IMR-90 (cell line): ENCODE measurements at regions not wholly inside any gene's neighbourhood (a gene's known extent, or its start where the extent isn't known, plus 50 kb on each side); places are given as distances from the start of the nearest gene placed in this dataset.

Source experiments
- ATAC-seq: fragments of 200-7000 bp; cut with Tn5 transposase; 2 replicates; pipeline ENCODE4 v1.9.1; 2020; ENCODE audit warnings: low read depth, mild to moderate bottlenecking, moderate library complexity
- BruUV-seq: library from RNA; stranded (reverse); fragments of 400-500 nt; replicated peaks from 2 replicates; lab custom pipeline; 2021; lab: Mats Ljungman, UMichigan
- CTCF ChIA-PET: fragments of 300-600 bp; formaldehyde crosslinking; extraction: SDS; loops from one replicate; lab custom pipeline; 2021; ENCODE audit warnings: antibody characterized with exemption; lab: Yijun Ruan, JAX
- POLR2A ChIA-PET: fragments of 300-600 bp; sonication (Branson Sonifier 250); formaldehyde crosslinking; loops from one replicate; lab custom pipeline; 2022; ENCODE audit warnings: antibody characterized with exemption; ENCODE audit not compliant: unreplicated experiment; lab: Charles Lee
- DNase-seq: peaks from one replicate; pipeline ENCODE4 v3.0.0; 2013
- H2AFZ ChIP-seq: replicated peaks from 2 replicates; pipeline ENCODE3; 2013; ENCODE audit warnings: low read length, mild to moderate bottlenecking; ENCODE audit not compliant: poor library complexity
- H2AK5ac ChIP-seq: 2 replicates; pipeline ENCODE4 v1.6.1; 2013; ENCODE audit warnings: low read depth, low read length, inconsistent platforms
- H2AK9ac ChIP-seq: replicated peaks from 2 replicates; pipeline ENCODE3; 2013; ENCODE audit warnings: mild to moderate bottlenecking, low read depth, low read length, moderate library complexity; ENCODE audit not compliant: poor library complexity
- H2BK120ac ChIP-seq: 2 replicates; pipeline ENCODE4 v1.6.1; 2013; ENCODE audit warnings: low read depth, low read length, inconsistent platforms
- H2BK15ac ChIP-seq: 3 replicates; pipeline ENCODE4 v1.6.1; 2013; ENCODE audit warnings: low read depth, low read length, inconsistent platforms
- H2BK20ac ChIP-seq: 2 replicates; pipeline ENCODE4 v1.6.1; 2013; ENCODE audit warnings: low read depth, mild to moderate bottlenecking, inconsistent platforms, low read length, moderate library complexity
- H2BK5ac ChIP-seq: 2 replicates; pipeline ENCODE4 v1.6.1; 2013; ENCODE audit warnings: mild to moderate bottlenecking, low read depth, low read length, inconsistent platforms; ENCODE audit not compliant: poor library complexity, severe bottlenecking
- H3K14ac ChIP-seq: replicated peaks from 2 replicates; pipeline ENCODE4 v1.6.1; 2013; ENCODE audit warnings: low read depth, low read length, inconsistent platforms
- H3K18ac ChIP-seq: 2 replicates; pipeline ENCODE4 v1.6.1; 2013; ENCODE audit warnings: low read depth, low read length, control low read depth
- H3K23ac ChIP-seq: 2 replicates; pipeline ENCODE4 v1.6.1; 2013; ENCODE audit warnings: low read depth, low read length, inconsistent platforms
- H3K27ac ChIP-seq: 2 replicates; pipeline ENCODE4 v1.5.1; 2013; ENCODE audit warnings: mild to moderate bottlenecking, control low read depth, low read length; ENCODE audit not compliant: insufficient read depth
- H3K27me3 ChIP-seq: 2 replicates; pipeline ENCODE4 v1.6.1; 2013; ENCODE audit warnings: low read length; ENCODE audit not compliant: control insufficient read depth, insufficient read depth
- H3K36me3 ChIP-seq: 2 replicates; pipeline ENCODE4 v1.6.1; 2013; ENCODE audit warnings: low read length, mixed read lengths; ENCODE audit not compliant: control insufficient read depth, insufficient read depth
- H3K4ac ChIP-seq: 2 replicates; pipeline ENCODE4 v1.6.1; 2013; ENCODE audit warnings: low read depth, low read length, inconsistent platforms
- H3K4me1 ChIP-seq: 2 replicates; pipeline ENCODE4 v1.6.1; 2013; ENCODE audit warnings: low read length, mixed read lengths; ENCODE audit not compliant: control insufficient read depth, insufficient read depth
- H3K4me2 ChIP-seq: 2 replicates; pipeline ENCODE4 v1.6.1; 2013; ENCODE audit warnings: low read depth, mild to moderate bottlenecking, control low read depth, low read length, moderate library complexity
- H3K4me3 ChIP-seq: 2 replicates; pipeline ENCODE4 v1.5.1; 2013; ENCODE audit warnings: low read depth, mild to moderate bottlenecking, control low read depth, low read length, moderate library complexity; ENCODE audit not compliant: insufficient read depth
- H3K56ac ChIP-seq: 2 replicates; pipeline ENCODE4 v1.6.1; 2013; ENCODE audit warnings: low read length, inconsistent platforms; ENCODE audit not compliant: insufficient read depth; ENCODE audit errors: extremely low read depth
- H3K79me1 ChIP-seq, 2 experiments: 2 replicates each; pipeline ENCODE4 v1.6.1; 2013; ENCODE audit warnings: low read length in 2 of 2, inconsistent platforms in 1 of 2, low read depth in 1 of 2
- H3K9ac ChIP-seq: 2 replicates; pipeline ENCODE4 v1.6.1; 2013; ENCODE audit warnings: low read depth, low read length, control low read depth
- H3K9me1 ChIP-seq: 2 replicates; pipeline ENCODE4 v1.6.1; 2013; ENCODE audit warnings: low read length, inconsistent platforms; ENCODE audit not compliant: insufficient read depth
- H3K9me3 ChIP-seq: 2 replicates; pipeline ENCODE4 v1.6.1; 2013; ENCODE audit warnings: low read length; ENCODE audit not compliant: control insufficient read depth, insufficient read depth
- H4K20me1 ChIP-seq: 2 replicates; pipeline ENCODE4 v1.6.1; 2013; ENCODE audit warnings: low read length, inconsistent platforms; ENCODE audit not compliant: insufficient read depth
- H4K5ac ChIP-seq: 2 replicates; pipeline ENCODE4 v1.6.1; 2013; ENCODE audit warnings: mild to moderate bottlenecking, low read depth, low read length, control low read depth
- H4K8ac ChIP-seq, 2 experiments: 2 replicates each; pipeline ENCODE4 v1.6.1; 2013; ENCODE audit warnings: low read depth in 2 of 2, low read length in 2 of 2, control low read depth in 1 of 2, inconsistent platforms in 1 of 2
- H4K91ac ChIP-seq: 2 replicates; pipeline ENCODE4 v1.6.1; 2013; ENCODE audit warnings: low read depth, low read length, inconsistent platforms; ENCODE audit not compliant: insufficient read depth
- POLR2A ChIP-seq: IDR thresholded peaks from 2 replicates; pipeline ENCODE4 v1.6.1; 2012; ENCODE audit warnings: mild to moderate bottlenecking, low read depth, low read length
- RFX5 ChIP-seq: IDR thresholded peaks from 2 replicates; pipeline ENCODE4 v1.8.0; 2012; ENCODE audit warnings: low read depth, mild to moderate bottlenecking, low read length, moderate library complexity
- WGBS, 2 experiments: methylation state at CpG; one replicate each; pipeline versions ENCODE4 v1.1.5 to v1.1.7; 2013; ENCODE audit warnings: missing lambda C conversion rate in 2 of 2; ENCODE audit not compliant: insufficient read length in 1 of 2; ENCODE audit errors: extremely low coverage in 2 of 2; 5-methylcytosine and 5-hydroxymethylcytosine counted together
- dilution Hi-C: fragments of 300-500 bp; cut with HindIII; formaldehyde crosslinking; loops from one replicate; pipeline ENCODE4 v1.14.3; 2018; ENCODE audit warnings: low sequenced_read_pairs; ENCODE audit not compliant: unreplicated experiment
- in situ Hi-C: fragments of 300-500 bp; cut with MboI; formaldehyde crosslinking; loops from 3 replicates; pipeline ENCODE4 v1.14.3; 2019; ENCODE audit warnings: low sequenced_read_pairs, inconsistent platforms, mixed read lengths
- intact Hi-C: fragments of 100-400 bp; cut with micrococcal nuclease; formaldehyde crosslinking; loops from 2 replicates; pipeline ENCODE4 v1.10.0; 2022

DNA sequence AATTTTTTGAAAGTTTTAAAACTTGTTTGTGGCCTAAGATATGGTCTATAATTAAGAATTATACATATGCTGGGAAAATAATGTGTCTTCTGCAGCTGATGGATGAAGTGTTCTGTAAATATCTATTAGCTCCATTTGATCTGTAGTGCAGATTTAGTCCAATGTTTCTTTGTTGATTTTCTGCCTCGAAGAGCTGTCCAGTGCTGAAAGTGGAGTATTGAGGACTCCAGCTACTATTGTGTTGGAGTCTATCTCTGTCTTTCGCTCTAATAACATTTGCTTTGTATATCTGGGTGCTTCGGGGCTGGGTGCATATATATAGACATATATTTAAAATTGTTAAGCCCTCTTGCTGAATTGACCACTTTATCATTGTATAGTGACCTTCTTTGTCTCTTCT lies 2127.3 kb downstream of the PCDH7 start:
- dilution Hi-C loops (no loop called here), intact Hi-C loops (no loop called here), in situ Hi-C loops (no loop called here)
- no peak overlapping the region for H3K56ac ChIP-seq
- CTCF ChIA-PET, result no interaction called here
- POLR2A ChIA-PET, result no interaction called here
- no peak overlapping the region for H2AFZ ChIP-seq
- no peak overlapping the region for H3K4ac ChIP-seq
- H3K4me2 ChIP-seq, result no peak overlapping the region
- H2BK15ac ChIP-seq, result no peak overlapping the region
- no peak overlapping the region for H2BK120ac ChIP-seq
- DNase-seq, result no peak
- peaks cover 11% of the 10 kb centered on the region for H3K9me3 ChIP-seq
- H3K14ac ChIP-seq, result no peak overlapping the region
- H3K4me1 ChIP-seq, result no peaks in the 10 kb centered on the region
- H3K9ac ChIP-seq, result no peak overlapping the region
- no peak overlapping the region for H4K8ac ChIP-seq
- H3K4me3 ChIP-seq, result no peak overlapping the region
- no peak overlapping the region for H2BK20ac ChIP-seq
- no peak overlapping the region for H2AK9ac ChIP-seq
- no CpG with 5 or more reads among the region's 3 CpGs for WGBS, 2 experiments
- no peak overlapping the region for H3K18ac ChIP-seq
- no peak overlapping the region for H2AK5ac ChIP-seq
- no peak overlapping the region for H4K91ac ChIP-seq
- no peak for TF ChIP-seq POLR2A
- TF ChIP-seq RFX5, result no peak
- H3K27me3 ChIP-seq, result no peaks in the 10 kb centered on the region
- H3K36me3 ChIP-seq, result no peaks in the 10 kb centered on the region
- no peak overlapping the region for H2BK5ac ChIP-seq
- no peak for ATAC-seq
- H3K79me1 ChIP-seq, result no peaks in the 10 kb centered on the region
- H3K23ac ChIP-seq, result no peak overlapping the region
- no peak overlapping the region for H3K27ac ChIP-seq
- H4K20me1 ChIP-seq, result no peaks in the 10 kb centered on the region
- no TSS peak for BruUV-seq
- no peak overlapping the region for H4K5ac ChIP-seq
- no peaks in the 10 kb centered on the region for H3K9me1 ChIP-seq
